HG03442 (cell line): ENCODE measurements at regions not wholly inside any gene's neighbourhood (a gene's known extent, or its start where the extent isn't known, plus 50 kb on each side); places are given as distances from the start of the nearest gene placed in this dataset.
"Not testable (repeated sequence)": the region's sequence is repeated elsewhere in the genome, so short reads cannot be mapped to it uniquely, and the experiment has no call there.

ENCODE experiments used
- ATAC-seq: cut with Tn5 transposase; IDR thresholded peaks from one replicate; pipeline ENCODE4 v1.9.1; 2021; ENCODE audit warnings: mild to moderate bottlenecking, moderate library complexity; ENCODE audit not compliant: unreplicated experiment

GRCh38 chr5:167071981-167072610, 1219.3 kb upstream of the WWC1 start:
- ATAC-seq, result no peak

- no peak for ATAC-seq
Observed at GRCh38 chr5:167081561-167081960, 1209.9 kb upstream of the WWC1 start.

GRCh38 chr5:167096816-167097215, 1194.6 kb upstream of the WWC1 start:
- ATAC-seq, result no peak

GRCh38 chr5:167104351-167104750, 1187.1 kb upstream of the WWC1 start:
- ATAC-seq, result no peak

- no peak for ATAC-seq
Observed at GRCh38 chr5:167105941-167106340, 1185.5 kb upstream of the WWC1 start.

GRCh38 chr5:167107684-167108083, 1183.8 kb upstream of the WWC1 start:
- no peak for ATAC-seq

GRCh38 chr5:167108266-167108665, 1183.2 kb upstream of the WWC1 start:
- not testable (repeated sequence) for ATAC-seq

- ATAC-seq, result no peak
Observed at GRCh38 chr5:167112556-167112955, 1178.9 kb upstream of the WWC1 start.

GRCh38 chr5:167122267-167122666, 1169.2 kb upstream of the WWC1 start:
- no peak for ATAC-seq

- no peak for ATAC-seq
Observed at GRCh38 chr5:167123126-167123525, 1168.3 kb upstream of the WWC1 start.

- no peak for ATAC-seq
Observed at GRCh38 chr5:167128581-167128980, 1162.9 kb upstream of the WWC1 start.

- ATAC-seq, result no peak
Observed at GRCh38 chr5:167140548-167141291, 1150.7 kb upstream of the WWC1 start.

- ATAC-seq, result no peak
Observed at GRCh38 chr5:167143716-167144115, 1147.7 kb upstream of the WWC1 start.

- ATAC-seq, result no peak
Observed at GRCh38 chr5:167145841-167146240, 1145.6 kb upstream of the WWC1 start.

- no peak for ATAC-seq
Observed at GRCh38 chr5:167147879-167148278, 1143.6 kb upstream of the WWC1 start.

- no peak for ATAC-seq
Observed at GRCh38 chr5:167150661-167151060, 1140.8 kb upstream of the WWC1 start.

GRCh38 chr5:167152561-167152960, 1138.9 kb upstream of the WWC1 start:
- ATAC-seq, result no peak

- no peak for ATAC-seq
Observed at GRCh38 chr5:167155387-167156005, 1135.9 kb upstream of the WWC1 start.

GRCh38 chr5:167156446-167156845, 1135.0 kb upstream of the WWC1 start:
- ATAC-seq, result no peak

- ATAC-seq, result no peak
Observed at GRCh38 chr5:167158588-167158987, 1132.9 kb upstream of the WWC1 start.

- no peak for ATAC-seq
Observed at GRCh38 chr5:167160388-167160787, 1131.1 kb upstream of the WWC1 start.

- ATAC-seq, result no peak
Observed at GRCh38 chr5:167166696-167167095, 1124.7 kb upstream of the WWC1 start.
